Fibroblast of skin of scalp (primary cell): ENCODE measurements at regions not wholly inside any gene's neighbourhood (a gene's known extent, or its start where the extent isn't known, plus 50 kb on each side); places are given as distances from the start of the nearest gene placed in this dataset.

Source experiments
- DNase-seq: peaks from one replicate; pipeline ENCODE4 v3.0.0-alpha.2; 2013

DNA sequence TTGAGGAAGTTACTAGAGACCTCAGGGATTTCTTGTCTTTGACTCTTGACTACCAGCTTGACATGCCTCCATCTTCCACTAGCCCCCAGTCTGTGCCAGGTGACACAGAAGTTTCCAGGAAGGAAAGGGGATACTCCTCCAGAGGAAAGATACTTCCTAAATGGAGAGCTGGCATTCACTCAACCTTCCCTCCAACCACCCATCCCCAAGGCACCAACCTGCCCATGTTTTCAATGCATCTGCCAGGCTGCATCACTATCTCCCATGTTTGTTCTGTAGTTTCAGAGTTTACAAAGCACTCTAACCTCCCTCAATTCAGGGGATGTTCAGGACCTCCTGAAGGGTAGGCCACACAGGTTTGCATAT lies 198.4 kb upstream of the LPP start:
- no peak for DNase-seq

- DNase-seq: no peak
Measured at GRCh38 chr3:187957165-187957581, 196.8 kb upstream of the LPP start.

DNA sequence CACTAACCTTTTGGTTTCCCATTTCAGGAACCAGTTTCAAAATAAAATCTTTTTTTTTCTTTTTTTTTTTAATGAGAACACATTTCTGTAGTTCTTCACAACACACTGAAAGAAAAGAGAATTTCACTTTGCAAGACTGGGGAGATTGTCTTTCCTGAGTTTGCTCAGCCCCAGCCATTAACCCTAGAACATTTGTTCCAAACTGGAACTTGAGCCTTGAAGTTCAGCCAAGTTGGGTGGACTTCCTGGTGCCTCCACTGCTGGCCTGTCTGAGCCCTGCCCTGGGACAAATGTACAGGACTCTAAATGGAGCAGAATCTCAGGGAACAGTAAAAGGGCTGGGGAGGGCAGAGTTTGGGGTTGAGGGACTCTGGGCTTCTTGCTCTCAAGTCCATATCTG lies 196.4 kb upstream of the LPP start:
- no peak for DNase-seq

- DNase-seq: no peak
Measured at GRCh38 chr3:187958432-187959003, 195.4 kb upstream of the LPP start.

- DNase-seq: peak; percentile 77
Measured at GRCh38 chr3:187960820-187961219, 193.1 kb upstream of the LPP start.

GRCh38 chr3:187961366-187961765 lies 192.6 kb upstream of the LPP start:
- DNase-seq: no peak

DNA sequence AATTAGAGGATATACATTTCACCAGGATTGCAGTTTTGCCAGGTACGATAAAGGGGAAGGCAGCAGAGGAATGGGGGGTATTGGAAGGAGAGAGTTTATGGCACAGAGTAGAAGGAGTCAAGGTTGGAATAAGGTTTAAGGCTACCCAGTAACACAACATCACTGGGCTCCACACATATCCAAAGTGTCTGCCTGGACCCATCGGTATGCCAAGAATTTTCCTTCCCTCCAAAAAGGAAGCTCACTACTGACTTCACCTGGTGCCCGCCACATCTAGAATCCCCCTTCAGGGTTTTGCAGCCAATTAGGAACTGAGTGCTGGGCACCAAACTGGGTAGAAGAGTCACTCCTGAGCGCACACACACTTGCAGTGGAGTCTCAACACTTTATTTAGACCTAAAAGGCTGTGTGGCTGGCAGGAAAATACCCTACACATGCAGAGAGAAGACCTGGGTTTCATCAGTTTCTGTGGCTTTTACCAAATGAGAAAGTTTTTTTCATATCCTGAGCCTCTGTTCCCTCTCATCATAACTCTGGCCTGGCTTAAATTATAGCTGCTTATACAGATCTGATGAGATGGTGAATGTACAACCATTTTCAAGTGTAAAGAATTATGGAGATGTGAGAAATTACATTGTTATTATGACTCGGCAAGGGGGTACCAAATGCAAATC lies 190.8 kb upstream of the LPP start:
- no peak for DNase-seq

DNA sequence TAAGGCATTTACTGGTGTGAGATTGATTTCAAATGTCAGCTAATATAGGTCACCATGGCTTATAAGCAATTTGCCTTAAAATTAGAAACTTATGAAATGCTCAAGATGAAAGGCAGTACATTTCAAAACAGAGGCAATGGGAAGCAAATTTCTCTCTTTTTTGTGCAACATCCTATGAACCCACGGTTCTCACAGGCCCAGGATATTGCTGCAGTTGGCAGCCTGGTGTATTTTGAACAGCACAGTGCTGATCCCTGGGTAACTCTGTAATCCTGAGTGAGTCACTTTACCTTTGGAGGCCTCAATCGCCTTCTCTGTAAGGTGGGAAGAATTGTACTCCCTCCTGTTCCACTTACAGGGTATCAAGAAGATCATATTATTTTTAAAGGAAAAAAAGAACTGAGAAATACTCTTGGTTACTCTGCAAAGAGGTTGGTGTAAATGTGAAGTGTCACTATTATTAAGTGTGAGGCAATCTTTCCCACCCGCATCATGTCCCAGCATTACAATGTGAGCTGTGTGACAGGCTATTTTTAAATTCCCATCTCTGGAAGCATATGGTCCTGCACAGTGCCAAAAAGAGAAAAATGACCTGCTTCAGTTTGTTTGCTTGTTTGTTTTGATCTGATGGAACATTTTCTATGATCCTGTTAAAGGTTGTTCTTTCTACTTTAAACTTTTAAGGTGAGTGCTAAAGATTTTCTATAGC lies 190.1 kb upstream of the LPP start:
- DNase-seq: no peak

DNA sequence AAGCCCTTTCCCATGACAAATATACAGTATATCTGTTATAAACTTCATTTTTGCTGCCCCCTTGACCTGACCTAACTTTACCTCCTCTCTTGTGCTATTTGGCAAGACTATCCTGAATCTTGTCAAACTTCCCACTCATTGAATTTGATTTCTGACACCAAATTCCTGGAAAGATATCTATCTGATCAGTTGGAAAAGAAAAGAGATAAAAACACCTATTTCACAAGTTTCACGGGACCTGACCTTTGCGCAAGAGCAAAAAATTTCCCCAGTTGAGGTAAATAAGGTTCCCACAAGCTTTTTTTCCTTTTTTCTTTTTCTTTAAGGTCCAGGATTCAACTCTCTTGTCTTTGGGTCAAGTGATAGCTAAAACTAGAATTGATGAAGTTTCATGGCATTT lies 189.2 kb upstream of the LPP start:
- no peak for DNase-seq

DNA sequence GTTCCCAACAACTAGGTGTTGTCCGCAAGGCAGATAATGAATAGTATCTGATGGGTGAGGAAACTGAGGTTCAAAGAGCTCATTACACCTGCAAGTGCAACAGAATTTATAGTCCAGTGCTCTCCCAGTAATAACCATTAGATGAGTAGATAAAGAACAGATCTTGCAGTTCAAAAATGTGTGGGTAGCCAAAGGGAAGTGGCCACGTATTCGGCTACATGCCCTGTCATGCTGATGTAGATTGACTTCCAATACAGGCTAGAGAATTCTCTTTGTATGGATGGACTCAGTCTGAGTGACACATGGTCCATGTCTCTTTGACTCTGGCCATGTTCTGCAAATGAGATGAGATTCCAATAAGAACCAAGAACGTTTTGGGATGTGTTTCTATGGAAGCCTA lies 187.9 kb upstream of the LPP start:
- no peak for DNase-seq

DNA sequence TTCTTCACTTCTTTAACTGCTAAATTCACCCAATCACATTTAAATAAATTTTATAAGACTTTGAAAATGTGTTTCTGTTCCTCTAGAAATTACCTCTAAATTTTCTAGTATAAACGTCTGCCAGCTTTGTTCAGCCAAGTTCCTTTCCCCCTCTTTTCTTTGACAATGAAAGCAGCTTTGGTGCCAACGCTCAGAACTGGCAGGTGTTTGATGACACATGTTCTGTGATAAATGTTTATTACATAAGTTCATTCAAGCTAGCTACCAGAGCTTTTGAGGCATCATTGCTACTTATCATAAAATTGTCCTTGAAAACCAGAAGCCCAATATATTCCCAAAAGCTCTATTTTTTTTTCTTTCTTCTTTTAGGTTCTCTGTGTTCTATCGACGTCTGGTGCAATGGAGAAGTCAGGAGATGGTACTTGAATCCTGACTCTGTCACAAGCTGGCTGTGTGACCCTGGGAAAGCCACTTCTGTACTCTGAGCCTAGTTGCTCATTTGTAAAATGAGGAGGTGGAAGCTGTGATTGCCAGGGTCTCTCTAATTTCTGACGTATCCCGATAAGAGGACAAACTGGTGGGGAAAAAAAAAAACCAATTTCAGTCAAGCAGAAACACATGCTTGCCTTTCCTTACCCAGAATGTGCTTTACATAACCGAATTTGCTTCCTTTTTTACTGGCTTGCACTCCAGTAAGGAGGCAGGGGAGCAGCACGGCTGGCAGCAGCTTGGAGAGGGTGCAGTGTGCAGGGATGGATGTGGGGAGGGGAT lies 187.1 kb upstream of the LPP start:
- no peak for DNase-seq

DNA sequence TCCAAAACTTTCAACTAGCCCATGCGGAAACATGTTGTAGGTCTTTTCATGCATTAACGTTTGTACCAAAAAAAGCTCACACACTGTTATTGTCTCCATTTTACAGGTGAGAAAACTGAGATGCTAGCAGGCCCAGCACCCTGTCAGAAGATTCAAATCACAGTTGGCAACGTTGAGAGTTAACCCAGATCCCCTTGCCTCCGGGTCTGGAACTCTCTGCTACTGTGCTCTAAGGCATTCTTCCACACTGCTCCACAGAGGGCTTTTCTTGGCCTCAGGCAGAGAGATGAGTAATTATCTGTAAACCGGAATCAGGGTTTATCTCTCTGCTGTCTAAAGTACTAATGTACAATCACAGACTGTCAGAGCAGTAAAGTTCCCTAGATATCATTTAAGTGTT lies 186.0 kb upstream of the LPP start:
- no peak for DNase-seq

DNA sequence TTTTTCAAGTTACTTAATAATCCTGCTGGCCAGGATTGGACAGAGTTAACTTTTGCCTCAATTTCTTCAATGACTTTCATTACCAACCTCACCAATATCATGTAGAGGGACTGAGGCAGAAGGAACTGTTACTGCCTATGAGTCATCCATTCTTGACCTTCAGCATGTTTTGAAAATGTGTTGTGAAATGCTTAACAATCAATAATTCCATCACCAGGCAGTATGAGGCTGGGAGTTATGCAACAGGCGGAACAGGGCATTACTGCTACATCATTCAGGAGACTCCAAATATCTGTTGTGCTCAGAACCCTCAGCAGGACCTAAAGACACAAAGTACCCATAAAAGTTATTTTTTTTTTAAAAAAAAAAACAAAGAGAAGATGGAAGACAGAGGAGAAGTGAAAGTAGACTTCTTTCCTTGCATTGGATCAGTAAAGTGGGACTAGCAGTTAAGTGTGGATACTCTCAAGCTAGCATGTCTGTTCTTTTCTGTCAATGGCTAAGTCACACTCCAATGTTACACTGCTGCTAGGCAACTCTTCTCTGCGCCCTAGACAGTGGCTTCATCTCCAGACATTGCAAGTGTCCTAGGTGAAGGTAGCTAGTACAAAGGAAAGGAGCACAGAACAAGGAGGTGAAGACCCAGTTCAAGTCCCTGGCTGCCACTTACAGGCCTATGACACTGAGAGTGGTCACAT lies 184.9 kb upstream of the LPP start:
- peak; percentile 46 for DNase-seq

GRCh38 chr3:187969581-187969950 lies 184.4 kb upstream of the LPP start:
- DNase-seq: no peak

- DNase-seq: no peak
Measured at GRCh38 chr3:187970106-187970505, 183.9 kb upstream of the LPP start.

GRCh38 chr3:187971629-187972028 lies 182.3 kb upstream of the LPP start:
- DNase-seq: no peak

DNA sequence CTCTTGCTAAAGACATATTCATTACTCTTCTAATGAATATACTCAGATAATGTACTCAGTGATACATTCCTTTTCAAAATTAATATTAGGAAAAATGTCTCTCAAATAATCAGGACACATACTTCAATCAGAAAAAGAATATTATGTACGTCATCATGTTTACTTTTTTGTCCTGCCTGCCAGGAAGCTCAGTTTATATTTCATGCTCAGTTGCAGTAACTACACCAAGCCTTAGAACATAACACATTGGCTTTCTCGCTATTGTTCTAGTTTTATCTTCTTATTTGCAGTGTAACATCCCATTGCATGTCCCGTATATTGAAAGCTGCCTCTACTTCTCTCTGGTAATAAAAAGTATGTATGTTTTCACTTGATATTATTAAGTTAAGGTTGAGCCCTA lies 181.5 kb upstream of the LPP start:
- no peak for DNase-seq

GRCh38 chr3:187973977-187974870 lies 179.7 kb upstream of the LPP start:
- DNase-seq: no peak

DNA sequence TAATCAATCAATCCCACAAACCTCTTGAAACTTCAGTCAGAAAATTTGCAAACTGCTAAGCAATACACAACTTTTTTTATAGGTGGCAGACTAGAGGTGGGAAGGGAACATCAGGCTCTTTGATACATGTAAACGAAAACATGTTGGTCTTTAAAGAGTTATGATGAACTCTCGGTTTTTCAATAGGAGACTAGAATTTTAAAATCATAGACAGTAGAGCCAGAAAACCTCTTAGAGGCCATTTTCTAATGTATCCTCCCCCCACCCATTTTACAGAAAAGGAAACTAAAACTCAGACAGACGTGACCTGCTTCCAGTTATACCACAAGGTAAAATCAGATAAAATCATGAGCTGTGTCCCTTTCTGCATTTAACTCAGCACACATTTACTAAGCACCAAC lies 179.1 kb upstream of the LPP start:
- no peak for DNase-seq

DNA sequence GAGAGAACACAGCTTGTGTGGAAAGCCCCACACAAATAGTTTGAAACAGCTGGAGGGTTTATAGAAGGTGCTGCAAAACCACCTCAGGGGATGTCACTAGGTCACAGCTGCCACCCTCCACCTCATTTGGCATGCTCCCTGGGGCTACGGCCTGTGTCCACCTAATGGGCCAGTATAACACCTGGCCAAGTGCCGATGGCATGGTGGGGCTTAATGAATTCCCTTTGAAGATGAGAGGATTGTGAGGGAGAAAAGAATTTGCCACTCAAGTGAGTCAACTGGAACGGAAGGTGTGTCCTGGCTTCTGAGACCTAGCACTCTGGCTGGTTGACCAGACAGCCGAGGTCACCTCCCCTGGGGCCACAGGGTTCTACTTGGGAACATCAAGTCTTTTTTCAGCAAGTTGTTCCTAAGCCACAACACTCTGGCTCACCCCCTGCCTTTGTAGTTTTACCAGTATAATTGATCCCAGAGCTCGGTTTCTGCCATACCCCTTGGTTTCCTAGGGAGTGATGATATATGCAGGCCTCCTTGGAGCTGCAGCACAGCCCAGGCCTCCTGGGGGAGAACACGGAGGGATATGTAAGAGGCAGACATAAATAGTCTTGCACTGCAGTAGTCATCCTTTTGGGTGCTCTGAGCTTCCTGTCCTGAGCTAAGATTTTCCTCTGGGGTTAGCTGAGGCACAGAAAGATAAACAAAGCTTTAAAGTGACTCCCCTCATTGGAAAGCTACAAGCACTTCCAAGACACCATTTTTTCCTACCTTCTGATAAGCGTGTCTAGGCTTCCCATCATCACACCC lies 178.2 kb upstream of the LPP start:
- peak; percentile 67 for DNase-seq

- no peak for DNase-seq
Measured at GRCh38 chr3:187976365-187976900, 177.5 kb upstream of the LPP start.
